Neural progenitor cell (in vitro differentiated cells): ENCODE measurements at regions not wholly inside any gene's neighbourhood (a gene's known extent, or its start where the extent isn't known, plus 50 kb on each side); places are given as distances from the start of the nearest gene placed in this dataset.

Experiments
- EZH2phosphoT487 ChIP-seq: fragments of 200-600 bp; sonication (generic); IDR thresholded peaks from 2 replicates; pipeline ENCODE4 v1.6.1; 2017; ENCODE audit warnings: antibody characterized with exemption
- TF ChIP-seq, protein P1 (sequence below): fragments of 200-600 bp; sonication (generic); IDR thresholded peaks from 2 replicates; pipeline ENCODE4 v1.5.1; 2017; ENCODE audit warnings: antibody characterized with exemption, mild to moderate bottlenecking

DNA sequence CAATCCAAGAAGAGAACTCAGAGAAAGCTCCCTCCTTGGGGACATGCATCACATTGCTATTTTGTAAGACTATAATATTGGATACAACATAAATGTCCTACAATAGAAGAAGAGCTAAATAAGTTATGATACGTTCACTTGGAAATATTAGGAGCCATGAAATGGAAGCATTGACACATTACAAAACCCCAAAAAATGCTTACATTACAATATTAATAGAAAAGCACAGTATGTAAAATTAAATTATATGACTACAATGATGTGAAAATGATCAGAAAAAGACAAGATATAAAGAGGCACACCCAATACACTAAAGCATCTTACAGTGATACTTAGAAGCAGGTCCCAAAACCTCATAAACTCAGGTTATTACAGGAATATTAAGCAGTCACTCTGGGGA lies 694.1 kb downstream of the TOX3 start:
- TF ChIP-seq, protein P1, sequence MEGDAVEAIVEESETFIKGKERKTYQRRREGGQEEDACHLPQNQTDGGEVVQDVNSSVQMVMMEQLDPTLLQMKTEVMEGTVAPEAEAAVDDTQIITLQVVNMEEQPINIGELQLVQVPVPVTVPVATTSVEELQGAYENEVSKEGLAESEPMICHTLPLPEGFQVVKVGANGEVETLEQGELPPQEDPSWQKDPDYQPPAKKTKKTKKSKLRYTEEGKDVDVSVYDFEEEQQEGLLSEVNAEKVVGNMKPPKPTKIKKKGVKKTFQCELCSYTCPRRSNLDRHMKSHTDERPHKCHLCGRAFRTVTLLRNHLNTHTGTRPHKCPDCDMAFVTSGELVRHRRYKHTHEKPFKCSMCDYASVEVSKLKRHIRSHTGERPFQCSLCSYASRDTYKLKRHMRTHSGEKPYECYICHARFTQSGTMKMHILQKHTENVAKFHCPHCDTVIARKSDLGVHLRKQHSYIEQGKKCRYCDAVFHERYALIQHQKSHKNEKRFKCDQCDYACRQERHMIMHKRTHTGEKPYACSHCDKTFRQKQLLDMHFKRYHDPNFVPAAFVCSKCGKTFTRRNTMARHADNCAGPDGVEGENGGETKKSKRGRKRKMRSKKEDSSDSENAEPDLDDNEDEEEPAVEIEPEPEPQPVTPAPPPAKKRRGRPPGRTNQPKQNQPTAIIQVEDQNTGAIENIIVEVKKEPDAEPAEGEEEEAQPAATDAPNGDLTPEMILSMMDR = no peak
- no peak for TF ChIP-seq EZH2phosphoT487
